C1 segment of cervical spinal cord (tissue), 14 donors: ENCODE measurements at regions not wholly inside any gene's neighbourhood (a gene's known extent, or its start where the extent isn't known, plus 50 kb on each side); places are given as distances from the start of the nearest gene placed in this dataset.
"Not testable (repeated sequence)": the region's sequence is repeated elsewhere in the genome, so short reads cannot be mapped to it uniquely, and the experiment has no call there.

Source experiments
- DNase-seq, 14 donors: peaks; one replicate each; lab custom pipeline; 2025; lab: John Stamatoyannopoulos, UW

GRCh38 chr10:6984971-6985370 is 404.9 kb upstream of the PRKCQ start:
- no peak for DNase-seq

- not testable (repeated sequence) for DNase-seq
Measured at GRCh38 chr10:6984016-6984415, 403.9 kb upstream of the PRKCQ start.

- DNase-seq = no peak
Measured at GRCh38 chr10:6980353-6980752, 400.3 kb upstream of the PRKCQ start.

GRCh38 chr10:6979371-6979770 is 399.3 kb upstream of the PRKCQ start:
- no peak for DNase-seq

GRCh38 chr10:6978187-6978627 is 398.1 kb upstream of the PRKCQ start:
- DNase-seq = no peak

- no peak for DNase-seq
Measured at GRCh38 chr10:6977398-6978186, 397.5 kb upstream of the PRKCQ start.

GRCh38 chr10:6973899-6974298 is 393.8 kb upstream of the PRKCQ start:
- no peak for DNase-seq

GRCh38 chr10:6972226-6972625 is 392.1 kb upstream of the PRKCQ start:
- no peak for DNase-seq

- no peak for DNase-seq
Measured at GRCh38 chr10:6969659-6970058, 389.6 kb upstream of the PRKCQ start.

- no peak for DNase-seq
Measured at GRCh38 chr10:6964543-6964942, 384.5 kb upstream of the PRKCQ start.

- DNase-seq = no peak
Measured at GRCh38 chr10:6962576-6962975, 382.5 kb upstream of the PRKCQ start.

- DNase-seq = no peak
Measured at GRCh38 chr10:6958711-6959110, 378.6 kb upstream of the PRKCQ start.

- DNase-seq = peak in 1 of 14 donors; percentile 8
Measured at GRCh38 chr10:6958254-6958653, 378.2 kb upstream of the PRKCQ start.

- DNase-seq = no peak
Measured at GRCh38 chr10:6957851-6958250, 377.8 kb upstream of the PRKCQ start.

- peak in 1 of 14 donors; percentile 12 for DNase-seq
Measured at GRCh38 chr10:6956562-6956961, 376.5 kb upstream of the PRKCQ start.

- no peak for DNase-seq
Measured at GRCh38 chr10:6953271-6953801, 373.3 kb upstream of the PRKCQ start.

- DNase-seq = no peak
Measured at GRCh38 chr10:6951732-6952131, 371.7 kb upstream of the PRKCQ start.

GRCh38 chr10:6950133-6950532 is 370.1 kb upstream of the PRKCQ start:
- DNase-seq = no peak

- DNase-seq = no peak
Measured at GRCh38 chr10:6944436-6944835, 364.4 kb upstream of the PRKCQ start.

GRCh38 chr10:6938384-6938783 is 358.3 kb upstream of the PRKCQ start:
- DNase-seq = no peak

- DNase-seq = no peak
Measured at GRCh38 chr10:6936931-6937330, 356.9 kb upstream of the PRKCQ start.

- peak in 6 of 14 donors; percentile 10 to 92 (median 10) for DNase-seq
Measured at GRCh38 chr10:6929148-6929830, 349.2 kb upstream of the PRKCQ start.

- DNase-seq = peak in 1 of 14 donors; percentile 19
Measured at GRCh38 chr10:6928586-6928985, 348.5 kb upstream of the PRKCQ start.
